K562 (cell line): ENCODE measurements at regions not wholly inside any gene's neighbourhood (a gene's known extent, or its start where the extent isn't known, plus 50 kb on each side); places are given as distances from the start of the nearest gene placed in this dataset.

ENCODE experiments used
- ATAC-seq: fragments of 200-7000 bp; cut with Tn5 transposase; 3 replicates; pipeline ENCODE4 v1.9.1; 2020; ENCODE audit warnings: moderate library complexity
- BruUV-seq: library from RNA; stranded (reverse); fragments of 400-500 nt; replicated peaks from 2 replicates; lab custom pipeline; 2021; lab: Mats Ljungman, UMichigan
- CTCF ChIA-PET: fragments of 300-600 bp; formaldehyde crosslinking; extraction: SDS; loops from one replicate; lab custom pipeline; 2021; ENCODE audit warnings: low intra/inter-chr PET ratio; lab: Yijun Ruan, JAX
- POLR2A ChIA-PET: fragments of 300-600, 350-650 bp; sonication (Branson Sonifier 250); formaldehyde crosslinking; extraction: SDS; loops from one replicate; lab custom pipeline; 2021; ENCODE audit warnings: antibody characterized with exemption, inconsistent platforms; lab: Yijun Ruan, JAX
- DNase-seq, 4 experiments: peaks; one replicate each; pipeline versions ENCODE4 v3.0.0 to v3.0.0-alpha.2; 2011 to 2018; ENCODE audit warnings: low spot score in 3 of 4, mixed read lengths in 3 of 4; ENCODE audit errors: extremely low read depth in 1 of 4
- FAIRE-seq: peaks from 2 replicates; lab custom pipeline; 2011; peaks lifted over from hg19 to GRCh38; lab: Jason Lieb, UNC
- H2AFZ ChIP-seq: 2 replicates; pipeline ENCODE4 v1.6.0; 2011; ENCODE audit warnings: low read depth, low read length, control low read depth, inconsistent platforms
- H3K27ac ChIP-seq: fragments of 200-600 bp; 3 replicates; pipeline ENCODE4 v1.8.0; 2011; ENCODE audit warnings: low read depth, mild to moderate bottlenecking, control low read depth, inconsistent platforms, low read length, moderate library complexity, mixed read lengths; ENCODE audit errors: extremely low read depth
- H3K27me3 ChIP-seq, 2 experiments: fragments of 300-600 bp in 1 of 2; 2 replicates in 1 of 2; 3 replicates in 1 of 2; pipeline versions ENCODE4 v1.6.0 to v1.8.0; 2011; ENCODE audit warnings: inconsistent platforms in 2 of 2, low read length in 2 of 2, mild to moderate bottlenecking in 1 of 2, mixed read lengths in 1 of 2, moderate library complexity in 1 of 2; ENCODE audit not compliant: control insufficient read depth in 2 of 2, insufficient read depth in 2 of 2
- H3K36me3 ChIP-seq: fragments of 300-600 bp; 3 replicates; pipeline ENCODE4 v1.8.0; 2011; ENCODE audit warnings: mild to moderate bottlenecking, low read length, inconsistent platforms; ENCODE audit not compliant: control insufficient read depth, insufficient read depth
- H3K4me1 ChIP-seq, 2 experiments: fragments of 200-600 bp in 1 of 2; replicated peaks in 1 of 2; 2 replicates in 1 of 2; 3 replicates in 1 of 2; pipeline versions ENCODE4 v1.5.1 to v1.8.0; 2011; ENCODE audit warnings: inconsistent platforms in 2 of 2, low read length in 2 of 2, mild to moderate bottlenecking in 1 of 2, mixed read lengths in 1 of 2, moderate library complexity in 1 of 2; ENCODE audit not compliant: control insufficient read depth in 2 of 2, insufficient read depth in 2 of 2
- H3K4me2 ChIP-seq: 2 replicates; pipeline ENCODE4 v1.6.1; 2011; ENCODE audit warnings: low read length, control low read depth, inconsistent platforms, mixed read lengths; ENCODE audit not compliant: insufficient read depth
- H3K4me3 ChIP-seq: fragments of 200-600 bp; sonication (generic), shearing (Covaris generic); 2 replicates; pipeline ENCODE4 v1.5.1; 2016; ENCODE audit warnings: control low read depth, inconsistent platforms
- H3K79me2 ChIP-seq: fragments of 200-600 bp; 3 replicates; pipeline ENCODE4 v1.8.0; 2011; ENCODE audit warnings: low read length, inconsistent platforms; ENCODE audit not compliant: control insufficient read depth, insufficient read depth
- H3K9ac ChIP-seq, 2 experiments: 2 replicates each; pipeline versions ENCODE4 v1.6.0 to v1.6.1; 2011; ENCODE audit warnings: low read depth in 2 of 2, low read length in 2 of 2, control low read depth in 1 of 2, inconsistent platforms in 1 of 2, mild to moderate bottlenecking in 1 of 2, mixed read lengths in 1 of 2; ENCODE audit not compliant: insufficient read depth in 1 of 2
- H3K9me1 ChIP-seq: one replicate; pipeline ENCODE4 v1.6.0; 2011; ENCODE audit warnings: inconsistent platforms, mild to moderate bottlenecking, low read length, moderate library complexity; ENCODE audit not compliant: control insufficient read depth, insufficient read depth
- H3K9me3 ChIP-seq: replicated peaks from 2 replicates; pipeline ENCODE4 v1.5.1; 2011; ENCODE audit warnings: low read depth, low read length, inconsistent platforms; ENCODE audit not compliant: control insufficient read depth, insufficient read depth
- H4K20me1 ChIP-seq: replicated peaks from 2 replicates; pipeline ENCODE4 v1.6.1; 2011; ENCODE audit warnings: low read length, inconsistent platforms, mixed read lengths; ENCODE audit not compliant: control insufficient read depth, insufficient read depth
- BCOR ChIP-seq: fragments of 450-650 bp; IDR thresholded peaks from 2 replicates; pipeline ENCODE4 v1.6.1; 2016
- EP300 ChIP-seq: IDR thresholded peaks from 2 replicates; pipeline ENCODE4 v1.6.1; 2012; ENCODE audit warnings: low read length, improper control_type of control experiment
- NR3C1 ChIP-seq: sonication (generic); formaldehyde crosslinking; IDR thresholded peaks from 2 replicates; pipeline ENCODE4 v1.8.1; 2022; ENCODE audit warnings: missing genetic modification reagents
- RREB1 ChIP-seq: fragments of 250-450 bp; sonication (Bioruptor Pico); IDR thresholded peaks from 2 replicates; pipeline ENCODE4 v1.4.0; 2020
- ZNF253 ChIP-seq: fragments of 250-450 bp; sonication (Bioruptor Pico); conservative IDR thresholded peaks from 2 replicates; pipeline ENCODE4 v1.6.1; 2021; ENCODE audit warnings: mild to moderate bottlenecking
- WGBS: fragments of 100-300 bp; shearing (Covaris generic); methylation state at CpG from one replicate; pipeline ENCODE4 v1.1.6; 2016; ENCODE audit warnings: low coverage, mixed read lengths; ENCODE audit not compliant: insufficient coverage; ENCODE audit errors: missing lambda C conversion rate; 5-methylcytosine and 5-hydroxymethylcytosine counted together
- in situ Hi-C: fragments of 300-500 bp; cut with MboI; formaldehyde crosslinking; loops from 4 replicates; pipeline ENCODE4 v1.15.0; 2018; ENCODE audit warnings: inconsistent platforms, mixed read lengths
- intact Hi-C: fragments of 100-400 bp; cut with micrococcal nuclease; formaldehyde crosslinking; loops from 2 replicates; pipeline ENCODE4 v1.14.2; 2022

DNA sequence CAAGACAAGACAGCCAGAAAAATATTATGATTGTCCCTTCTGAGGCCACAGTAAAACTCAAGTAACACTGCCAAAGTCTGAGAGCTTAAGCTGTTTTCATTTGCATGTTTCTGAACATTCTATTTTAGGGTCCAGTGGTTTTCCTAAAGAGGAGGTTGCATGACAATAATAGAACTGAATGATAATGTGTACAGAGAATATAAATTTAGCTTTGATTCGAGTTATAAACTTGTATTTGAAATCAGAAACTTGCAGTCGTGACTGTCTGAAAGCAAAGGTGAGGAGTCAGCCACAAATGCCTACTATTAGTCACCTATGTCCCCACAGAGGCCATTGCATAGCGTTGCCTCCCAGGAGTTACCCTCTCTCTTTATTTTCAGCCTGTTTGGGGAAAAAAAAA lies 363.1 kb upstream of the ADGRL2 start:
- H4K20me1 ChIP-seq, result no peaks in the 10 kb centered on the region
- H3K4me2 ChIP-seq, result no peak overlapping the region
- no peaks in the 10 kb centered on the region for H3K9me1 ChIP-seq
- no peak overlapping the region for H2AFZ ChIP-seq
- H3K9ac ChIP-seq, result no peak overlapping the region
- no peaks in the 10 kb centered on the region for H3K4me1 ChIP-seq
- H3K36me3 ChIP-seq, result no peaks in the 10 kb centered on the region
- H3K27ac ChIP-seq, result no peak overlapping the region
- intact Hi-C loops, result no loop called here
- H3K4me3 ChIP-seq, result no peak overlapping the region
- H3K79me2 ChIP-seq, result no peaks in the 10 kb centered on the region
- CTCF ChIA-PET, result no interaction called here
- BruUV-seq, result no TSS peak
- POLR2A ChIA-PET, result no interaction called here
- no peaks in the 10 kb centered on the region; the same call in 1 of the 2 replicates for H3K9me3 ChIP-seq
- WGBS, result 0% methylated on average over 3 of the region's 3 CpGs
- no peak for FAIRE-seq
- no peak for DNase-seq
- no peak for TF ChIP-seq BCOR
- TF ChIP-seq NR3C1 (CRISPR knock-in tag), result no peak
- no peak for TF ChIP-seq ZNF253 (CRISPR knock-in tag)
- TF ChIP-seq EP300, result no peak
- no peak for TF ChIP-seq RREB1 (CRISPR knock-in tag)
- TF ChIP-seq, all 486 proteins: peak for 0
- in situ Hi-C loops, result no loop called here
- ATAC-seq, result no peak
- no peaks in the 10 kb centered on the region for H3K27me3 ChIP-seq
